ENCODE measurements at regions not wholly inside any gene's neighbourhood (a gene's known extent, or its start where the extent isn't known, plus 50 kb on each side); places are given as distances from the start of the nearest gene placed in this dataset.

DNA sequence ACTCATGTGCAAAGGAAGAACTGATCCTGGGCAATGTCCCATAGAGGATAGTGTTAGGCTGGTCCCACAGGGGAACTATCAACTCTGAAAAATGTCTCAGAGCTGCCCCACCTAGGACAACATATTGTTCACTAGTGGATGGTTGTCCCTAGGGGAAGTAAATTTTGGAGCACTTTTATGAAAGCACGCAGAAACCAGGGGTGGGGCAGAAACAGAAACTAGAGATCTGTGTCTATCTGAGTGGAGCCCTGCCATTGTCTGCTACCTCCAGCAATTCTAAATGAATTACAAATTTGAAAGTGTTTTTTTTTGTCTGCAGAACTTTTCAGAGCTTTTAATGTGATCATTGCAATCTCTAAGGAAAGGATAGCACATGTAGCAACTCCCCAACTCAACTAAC is 357.1 kb upstream of the PROK2 start:
- Histone ChIP-seq H3K27me3 (replicated peaks in 1 of 4; ENCODE audit: control insufficient read depth in 3 of 4, extremely low read depth in 1 of 4, insufficient read depth in 3 of 4, low read length in 3 of 4) (no peaks in the 10 kb centered on the region), H2AFZ (ENCODE audit: low read length) (no peak overlapping the region), H2BK120ac (replicated peaks; ENCODE audit: low read depth, low read length) (no peak overlapping the region), H3K36me3 (ENCODE audit: control insufficient read depth in 2 of 4, insufficient read depth in 4 of 4, low read length in 3 of 4) (no peaks in the 10 kb centered on the region), H3K9ac (replicated peaks in 1 of 4; ENCODE audit: extremely low read depth in 1 of 4, low read depth in 3 of 4, low read length in 3 of 4) (no peak overlapping the region), H3K56ac (replicated peaks; ENCODE audit: insufficient read length, low read depth, low read length) (no peak overlapping the region), H3K4ac (replicated peaks; ENCODE audit: insufficient read length, low read depth, low read length) (no peak overlapping the region), H3K9me3 (ENCODE audit: insufficient read depth in 2 of 2, low read depth in 1 of 2, low read length in 1 of 2) (no peaks in the 10 kb centered on the region), H4K20me1 (replicated peaks in 1 of 2; ENCODE audit: control insufficient read depth in 1 of 2, insufficient read depth in 2 of 2, low read length in 2 of 2) (no peaks in the 10 kb centered on the region), H3K4me2 (ENCODE audit: insufficient read depth in 1 of 2, low read depth in 2 of 2, low read length in 2 of 2) (no peak overlapping the region), H2BK12ac (ENCODE audit: low read depth, low read length) (no peak overlapping the region), H4K5ac (ENCODE audit: insufficient read length, low read depth, low read length) (no peak overlapping the region), H3K4me3 (ENCODE audit: extremely low read depth in 1 of 4, insufficient read depth in 2 of 4, low read depth in 3 of 4, low read length in 4 of 4) (no peak overlapping the region), H2BK15ac (ENCODE audit: low read length) (no peak overlapping the region), H3K23ac (ENCODE audit: insufficient read length) (no peak overlapping the region), H4K8ac (ENCODE audit: extremely low read depth, insufficient read depth, low read length) (no peak overlapping the region), H3K18ac (ENCODE audit: extremely low read depth, low read length) (no peak overlapping the region), H3K14ac (ENCODE audit: insufficient read length) (no peak overlapping the region), H3K4me1 (replicated peaks in 1 of 4; ENCODE audit: control insufficient read depth in 3 of 4, insufficient read depth in 4 of 4, low read length in 3 of 4) (no peaks in the 10 kb centered on the region), H3K27ac (ENCODE audit: low read depth, low read length) (no peak overlapping the region), H3K79me2 (ENCODE audit: control insufficient read depth in 1 of 2, insufficient read depth in 2 of 2, low read length in 2 of 2) (no peaks in the 10 kb centered on the region), H3K79me1 (ENCODE audit: low read depth, low read length) (no peaks in the 10 kb centered on the region), H2BK20ac (ENCODE audit: low read length) (no peak overlapping the region), H3K23me2 (ENCODE audit: low read depth, low read length) (no peaks in the 10 kb centered on the region), H2AK5ac (ENCODE audit: low read depth, low read length) (no peak overlapping the region), H2BK5ac (ENCODE audit: low read depth, low read length) (no peak overlapping the region), H4K91ac (replicated peaks; ENCODE audit: insufficient read length, low read length) (no peak overlapping the region)
- CTCF ChIA-PET (ENCODE audit: partially characterized antibody) = interaction anchor here (1.5 kb wide), 1 partner anchor 15 kb away, joined by 3 read pairs; no protein-coding TSS in a partner anchor
- POLR2A ChIA-PET (ENCODE audit: partially characterized antibody) = no interaction called here
- 94% methylated on average over 1 of the region's 1 CpG; no CpG with 5 or more reads in 1 of the 2 experiments for WGBS, 2 experiments (ENCODE audit: extremely low coverage in 1 of 2, insufficient coverage in 1 of 2, insufficient read length in 1 of 2, insufficient replicate concordance in 2 of 2, low coverage in 1 of 2, low lambda C conversion rate in 2 of 2, missing lambda C conversion rate in 1 of 2)
- DNase-seq (ENCODE audit: low read depth in 1 of 2, low spot score in 2 of 2) = no peak
- FAIRE-seq = no peak
- no peak for TF ChIP-seq KDM4A (IDR thresholded peaks at IDR 0.05; ENCODE audit: low read depth, low read length, severe bottlenecking)
- TF ChIP-seq CREB1 (IDR thresholded peaks at IDR 0.05) = no peak
- TF ChIP-seq BACH1 (IDR thresholded peaks at IDR 0.05; ENCODE audit: low read length) = no peak
- TF ChIP-seq, protein P1, sequence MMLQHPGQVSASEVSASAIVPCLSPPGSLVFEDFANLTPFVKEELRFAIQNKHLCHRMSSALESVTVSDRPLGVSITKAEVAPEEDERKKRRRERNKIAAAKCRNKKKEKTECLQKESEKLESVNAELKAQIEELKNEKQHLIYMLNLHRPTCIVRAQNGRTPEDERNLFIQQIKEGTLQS (IDR thresholded peaks at IDR 0.05; ENCODE audit: insufficient read depth, low read depth, low read length) = no peak
- TF ChIP-seq, protein P2, sequence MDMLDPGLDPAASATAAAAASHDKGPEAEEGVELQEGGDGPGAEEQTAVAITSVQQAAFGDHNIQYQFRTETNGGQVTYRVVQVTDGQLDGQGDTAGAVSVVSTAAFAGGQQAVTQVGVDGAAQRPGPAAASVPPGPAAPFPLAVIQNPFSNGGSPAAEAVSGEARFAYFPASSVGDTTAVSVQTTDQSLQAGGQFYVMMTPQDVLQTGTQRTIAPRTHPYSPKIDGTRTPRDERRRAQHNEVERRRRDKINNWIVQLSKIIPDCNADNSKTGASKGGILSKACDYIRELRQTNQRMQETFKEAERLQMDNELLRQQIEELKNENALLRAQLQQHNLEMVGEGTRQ (IDR thresholded peaks at IDR 0.05; ENCODE audit: low read length) = no peak
- no peak for TF ChIP-seq CTBP2 (IDR thresholded peaks at IDR 0.05; ENCODE audit: borderline replicate concordance, insufficient read depth, insufficient read length, low read length)
- no peak for TF ChIP-seq ASH2L (IDR thresholded peaks at IDR 0.05; ENCODE audit: low read length)
- no peak for TF ChIP-seq GABPA (IDR thresholded peaks at IDR 0.05; ENCODE audit: borderline replicate concordance, insufficient read depth, low read length)
- no peak for TF ChIP-seq FOSL1 (IDR thresholded peaks at IDR 0.05; ENCODE audit: insufficient read depth, low read depth, low read length)
- TF ChIP-seq SP2 (IDR thresholded peaks at IDR 0.05; ENCODE audit: low read length) = no peak
- TF ChIP-seq HDAC6 (IDR thresholded peaks at IDR 0.05; ENCODE audit: low read depth, low read length) = no peak
- no peak for TF ChIP-seq MAFK (IDR thresholded peaks at IDR 0.05; ENCODE audit: low read depth, low read length)
- TF ChIP-seq JUN (IDR thresholded peaks at IDR 0.05; ENCODE audit: low read depth, low read length) = no peak
- TF ChIP-seq RBBP5 (IDR thresholded peaks at IDR 0.05; ENCODE audit: borderline replicate concordance, low read depth, low read length) = no peak

All from H1 (cell line).